Esophagus muscularis mucosa (tissue), 4 donors: ENCODE measurements at regions not wholly inside any gene's neighbourhood (a gene's known extent, or its start where the extent isn't known, plus 50 kb on each side); places are given as distances from the start of the nearest gene placed in this dataset.

Source experiments
- DNase-seq: peaks from one replicate; pipeline ENCODE4 v3.0.0-alpha.2; 2017; ENCODE audit errors: extremely low spot score
- H3K27ac ChIP-seq, 4 donors: fragments of 200-600 bp; sonication (generic); replicated peaks in 1 of 4; 1 replicate in 3 of 4; 2 replicates in 1 of 4; pipeline ENCODE4 v1.5.1; 2016 to 2019; ENCODE audit warnings: mild to moderate bottlenecking in 1 of 4
- H3K27me3 ChIP-seq, 4 donors: fragments of 200-600 bp; sonication (generic); one replicate each; pipeline versions ENCODE4 v1.5.1 to v1.6.0; 2016 to 2019
- H3K36me3 ChIP-seq, 4 donors: fragments of 200-600 bp; sonication (generic); one replicate each; pipeline ENCODE4 v1.5.1; 2016 to 2019
- H3K4me1 ChIP-seq, 4 donors: fragments of 200-600 bp; sonication (generic); one replicate each; pipeline ENCODE4 v1.5.1; 2016 to 2019
- H3K4me3 ChIP-seq, 4 donors: fragments of 200-600 bp; sonication (generic); 1 replicate in 2 of 4; 2 replicates in 2 of 4; pipeline ENCODE4 v1.5.1; 2016 to 2019; ENCODE audit warnings: mild to moderate bottlenecking in 4 of 4, moderate library complexity in 1 of 4
- H3K9me3 ChIP-seq, 4 donors: fragments of 200-600 bp; sonication (generic); 1 replicate in 3 of 4; 2 replicates in 1 of 4; pipeline ENCODE4 v1.5.1; 2016 to 2019
- CTCF ChIP-seq, 3 experiments: fragments of 200-600 bp in 2 of 3; fragments of 450-650 bp in 1 of 3; sonication (generic) in 2 of 3; IDR thresholded peaks; one replicate each; pipeline ENCODE4 v1.5.1; 2017 to 2019; ENCODE audit warnings: antibody characterized with exemption in 3 of 3, mild to moderate bottlenecking in 2 of 3, moderate library complexity in 1 of 3
- EP300 ChIP-seq: sonication (generic); formaldehyde crosslinking; IDR thresholded peaks from one replicate; pipeline ENCODE4 v1.6.1; 2017; ENCODE audit warnings: antibody characterized with exemption
- POLR2A ChIP-seq: fragments of 450-650 bp; IDR thresholded peaks from one replicate; pipeline ENCODE4 v1.6.1; 2017; ENCODE audit warnings: antibody characterized with exemption, moderate library complexity, mild to moderate bottlenecking, low read depth
- POLR2AphosphoS5 ChIP-seq, 2 donors: sonication (generic); formaldehyde crosslinking; IDR thresholded peaks; one replicate each; pipeline ENCODE4 v1.6.1; 2017; ENCODE audit warnings: antibody characterized with exemption in 2 of 2
- WGBS: methylation state at CpG from one replicate; pipeline ENCODE4 v1.1.5; 2018; 5-methylcytosine and 5-hydroxymethylcytosine counted together
- intact Hi-C: fragments of 100-400 bp; cut with DNase I; formaldehyde crosslinking; loops from one replicate; pipeline ENCODE4 v1.15.1; 2023

GRCh38 chrX:46218373-46218772, 326.8 kb downstream of the ZNF674 start:
- Histone ChIP-seq H3K4me1 (no peaks in the 10 kb centered on the region), H3K36me3 (no peaks in the 10 kb centered on the region), H3K9me3 (no peaks in the 10 kb centered on the region), H3K27ac (no peak overlapping the region), H3K4me3 (no peak overlapping the region), H3K27me3 (no peaks in the 10 kb centered on the region)
- WGBS, result 74% methylated on average over 1 of the region's 1 CpG
- TF ChIP-seq POLR2A (no peak), EP300 (no peak)
- DNase-seq, result no peak
- intact Hi-C loops, result no loop called here

GRCh38 chrX:46216406-46216805, 328.8 kb downstream of the ZNF674 start:
- intact Hi-C loops, result no loop called here
- no peaks in the 10 kb centered on the region for H3K27me3 ChIP-seq
- H3K4me1 ChIP-seq, result no peaks in the 10 kb centered on the region
- no peak for DNase-seq
- no peak overlapping the region for H3K4me3 ChIP-seq
- 80% methylated on average over 2 of the region's 2 CpGs for WGBS
- no peak for TF ChIP-seq POLR2A
- TF ChIP-seq POLR2AphosphoS5 (IDR thresholded peaks at IDR 0.05), result no peak
- TF ChIP-seq CTCF (IDR thresholded peaks at IDR 0.05), result no peak
- no peak for TF ChIP-seq EP300
- H3K27ac ChIP-seq, result no peak overlapping the region
- H3K9me3 ChIP-seq, result no peaks in the 10 kb centered on the region
- H3K36me3 ChIP-seq, result no peaks in the 10 kb centered on the region

GRCh38 chrX:46211079-46211478, 334.1 kb downstream of the ZNF674 start:
- Histone ChIP-seq H3K27ac (no peak overlapping the region), H3K36me3 (no peaks in the 10 kb centered on the region), H3K27me3 (no peaks in the 10 kb centered on the region), H3K4me1 (no peaks in the 10 kb centered on the region), H3K9me3 (no peaks in the 10 kb centered on the region), H3K4me3 (no peak overlapping the region)
- 91% methylated on average over 4 of the region's 4 CpGs for WGBS
- no peak for DNase-seq
- TF ChIP-seq POLR2AphosphoS5 (IDR thresholded peaks at IDR 0.05) (no peak), POLR2A (no peak), CTCF (IDR thresholded peaks at IDR 0.05) (no peak), EP300 (no peak)
- intact Hi-C loops, result no loop called here

GRCh38 chrX:46209768-46210167, 335.5 kb downstream of the ZNF674 start:
- Histone ChIP-seq H3K9me3 (no peaks in the 10 kb centered on the region), H3K4me1 (no peaks in the 10 kb centered on the region), H3K36me3 (no peaks in the 10 kb centered on the region), H3K27ac (no peak overlapping the region), H3K27me3 (no peaks in the 10 kb centered on the region), H3K4me3 (no peak overlapping the region)
- 57% methylated on average over 4 of the region's 4 CpGs for WGBS
- DNase-seq, result no peak
- TF ChIP-seq EP300, result no peak
- no peak for TF ChIP-seq POLR2A
- intact Hi-C loops, result no loop called here

GRCh38 chrX:46209037-46209436, 336.2 kb downstream of the ZNF674 start:
- no peaks in the 10 kb centered on the region for H3K9me3 ChIP-seq
- no peak overlapping the region for H3K4me3 ChIP-seq
- no peaks in the 10 kb centered on the region for H3K27me3 ChIP-seq
- intact Hi-C loops, result no loop called here
- H3K27ac ChIP-seq, result no peak overlapping the region
- no peaks in the 10 kb centered on the region for H3K36me3 ChIP-seq
- DNase-seq, result no peak
- no peaks in the 10 kb centered on the region for H3K4me1 ChIP-seq
- TF ChIP-seq POLR2A (no peak), CTCF (IDR thresholded peaks at IDR 0.05) (no peak), POLR2AphosphoS5 (IDR thresholded peaks at IDR 0.05) (no peak), EP300 (no peak)

- no peaks in the 10 kb centered on the region for H3K9me3 ChIP-seq
- no peak overlapping the region for H3K27ac ChIP-seq
- whole genome bisulfite sequencing, result 77% methylated on average over 2 of the region's 2 CpGs
- no peaks in the 10 kb centered on the region for H3K36me3 ChIP-seq
- no peak for DNase-seq
- H3K27me3 ChIP-seq, result no peaks in the 10 kb centered on the region
- TF ChIP-seq POLR2A (no peak), CTCF (IDR thresholded peaks at IDR 0.05) (no peak), POLR2AphosphoS5 (IDR thresholded peaks at IDR 0.05) (no peak), EP300 (no peak)
- intact Hi-C loops, result no loop called here
- H3K4me3 ChIP-seq, result no peak overlapping the region
- H3K4me1 ChIP-seq, result no peaks in the 10 kb centered on the region
Observed at GRCh38 chrX:46208225-46208854, 336.9 kb downstream of the ZNF674 start.
